ENCODE measurements at regions not wholly inside any gene's neighbourhood (a gene's known extent, or its start where the extent isn't known, plus 50 kb on each side); places are given as distances from the start of the nearest gene placed in this dataset.

- Histone ChIP-seq H3K27ac (no peak overlapping the region), H3K27me3 (no peaks in the 10 kb centered on the region), H3K9me3 (no peaks in the 10 kb centered on the region), H3K4me3 (no peak overlapping the region), H3K4me1 (no peaks in the 10 kb centered on the region), H3K36me3 (no peaks in the 10 kb centered on the region)
- no peak for DNase-seq
- 34 to 59% methylated on average over 3 of the region's 3 CpGs for WGBS, 2 donors
- intact Hi-C loops (cut with DNase I) = no loop called here
- TF ChIP-seq CTCF (IDR thresholded peaks at IDR 0.05) (no peak), POLR2A (IDR thresholded peaks at IDR 0.05) (no peak)
Observed at GRCh38 chr2:34252111-34252510, 653.0 kb upstream of the FAM98A start.

- Histone ChIP-seq H3K4me3 (no peak overlapping the region), H3K27me3 (no peaks in the 10 kb centered on the region), H3K36me3 (no peaks in the 10 kb centered on the region), H3K4me1 (no peaks in the 10 kb centered on the region), H3K27ac (no peak overlapping the region), H3K9me3 (no peaks in the 10 kb centered on the region)
- intact Hi-C loops (cut with DNase I) = no loop called here
- DNase-seq = no peak
- no peak for TF ChIP-seq POLR2A (IDR thresholded peaks at IDR 0.05)
Observed at GRCh38 chr2:34251578-34251977, 652.5 kb upstream of the FAM98A start.

- no peak for DNase-seq
- 76 to 86% methylated on average over 3 of the region's 3 CpGs for WGBS, 2 donors
Observed at GRCh38 chr2:34244195-34244594, 645.1 kb upstream of the FAM98A start.

GRCh38 chr2:34242763-34243123, 643.6 kb upstream of the FAM98A start:
- WGBS, 2 donors = 41 to 52% methylated on average over 3 of the region's 3 CpGs
- H3K4me1 ChIP-seq = no peaks in the 10 kb centered on the region
- H3K4me3 ChIP-seq = no peak overlapping the region
- TF ChIP-seq POLR2A (IDR thresholded peaks at IDR 0.05) (no peak), CTCF (IDR thresholded peaks at IDR 0.05) (no peak)
- H3K9me3 ChIP-seq = no peaks in the 10 kb centered on the region
- no peak overlapping the region for H3K27ac ChIP-seq
- intact Hi-C loops (cut with DNase I) = no loop called here
- no peaks in the 10 kb centered on the region for H3K36me3 ChIP-seq
- no peak for DNase-seq
- no peaks in the 10 kb centered on the region for H3K27me3 ChIP-seq

More at GRCh38 chr2:34244195-34244594, 645.1 kb upstream of the FAM98A start:
- intact Hi-C loops (cut with DNase I) = no loop called here
- Histone ChIP-seq H3K36me3 (no peaks in the 10 kb centered on the region), H3K4me3 (no peak overlapping the region), H3K9me3 (no peaks in the 10 kb centered on the region), H3K27ac (no peak overlapping the region), H3K27me3 (no peaks in the 10 kb centered on the region), H3K4me1 (no peaks in the 10 kb centered on the region)
- no peak for TF ChIP-seq CTCF (IDR thresholded peaks at IDR 0.05)
- TF ChIP-seq POLR2A (IDR thresholded peaks at IDR 0.05) = no peak

- H3K9me3 ChIP-seq = no peaks in the 10 kb centered on the region
- H3K4me1 ChIP-seq = no peaks in the 10 kb centered on the region
- no peak overlapping the region for H3K27ac ChIP-seq
- no peaks in the 10 kb centered on the region for H3K27me3 ChIP-seq
- no peak for TF ChIP-seq POLR2A (IDR thresholded peaks at IDR 0.05)
- TF ChIP-seq CTCF (IDR thresholded peaks at IDR 0.05) = no peak
- no peaks in the 10 kb centered on the region for H3K36me3 ChIP-seq
- no peak for DNase-seq
- WGBS, 2 donors = 68 to 79% methylated on average over 6 of the region's 6 CpGs
- intact Hi-C loops (cut with DNase I) = no loop called here
- H3K4me3 ChIP-seq = no peak overlapping the region
Observed at GRCh38 chr2:34241905-34242762, 643.0 kb upstream of the FAM98A start.
